GM10248 (cell line): ENCODE measurements at regions not wholly inside any gene's neighbourhood (a gene's known extent, or its start where the extent isn't known, plus 50 kb on each side); places are given as distances from the start of the nearest gene placed in this dataset.

Source experiments
- CTCF ChIA-PET: fragments of 300-600 bp; sonication (Branson Sonifier 250); formaldehyde crosslinking; extraction: SDS; loops from one replicate; lab custom pipeline; 2021; ENCODE audit warnings: antibody characterized with exemption; lab: Yijun Ruan, JAX
- POLR2A ChIA-PET: fragments of 350-650 bp; sonication (Branson Sonifier 250); formaldehyde crosslinking; extraction: SDS; loops from one replicate; lab custom pipeline; 2020; ENCODE audit warnings: antibody characterized with exemption; lab: Yijun Ruan, JAX
- DNase-seq: peaks from one replicate; pipeline ENCODE4 v3.0.0; 2012; ENCODE audit errors: extremely low spot score
- TF ChIP-seq, protein P1 (sequence below): IDR thresholded peaks from 2 replicates; pipeline ENCODE4 v1.5.1; 2012; ENCODE audit warnings: mild to moderate bottlenecking, low read depth; ENCODE audit errors: extremely low read depth, missing control alignments, control extremely low read depth

DNA sequence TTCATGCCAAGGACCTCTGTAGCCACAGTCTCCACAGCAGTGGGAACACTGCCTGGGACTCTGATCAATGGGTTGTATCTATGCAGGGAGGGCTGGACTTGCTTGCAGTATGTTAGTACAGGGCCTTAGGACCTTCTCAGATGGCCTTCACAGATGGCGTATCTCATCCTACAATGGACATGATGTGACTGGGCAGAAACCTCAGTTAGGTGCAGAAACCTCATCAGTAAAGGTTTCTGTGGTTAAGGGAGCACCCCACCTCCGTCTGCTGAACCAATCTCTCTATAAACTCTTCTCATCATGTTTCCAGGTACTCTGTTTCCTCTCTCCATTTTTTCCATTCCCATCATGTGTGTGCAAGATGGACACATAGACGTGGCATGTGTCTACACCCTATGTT is 154.9 kb downstream of the EVX1 start:
- CTCF ChIA-PET: interaction anchor here (1.5 kb wide), 1 partner anchor 13 kb away, joined by 3 read pairs; no protein-coding TSS in a partner anchor

DNA sequence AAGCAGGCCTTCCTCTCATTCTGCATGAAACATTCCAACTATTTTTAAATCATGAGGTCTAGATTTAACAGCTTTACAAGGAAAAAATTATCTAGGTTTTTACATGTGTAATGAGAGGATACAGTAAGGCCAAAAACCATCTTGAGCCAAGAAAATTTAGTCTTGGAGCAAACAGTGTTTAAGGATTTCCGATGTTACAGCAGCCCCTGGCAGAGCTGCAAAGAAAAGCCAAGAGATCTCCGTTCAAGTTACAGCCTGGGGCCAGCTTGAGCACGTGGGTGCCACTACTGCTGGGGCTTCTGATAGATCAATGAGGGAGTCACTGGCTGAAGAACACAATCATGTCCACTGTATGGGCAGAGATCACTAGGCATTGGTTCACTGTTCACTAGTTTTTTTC is 156.2 kb downstream of the EVX1 start:
- TF ChIP-seq, protein P1, sequence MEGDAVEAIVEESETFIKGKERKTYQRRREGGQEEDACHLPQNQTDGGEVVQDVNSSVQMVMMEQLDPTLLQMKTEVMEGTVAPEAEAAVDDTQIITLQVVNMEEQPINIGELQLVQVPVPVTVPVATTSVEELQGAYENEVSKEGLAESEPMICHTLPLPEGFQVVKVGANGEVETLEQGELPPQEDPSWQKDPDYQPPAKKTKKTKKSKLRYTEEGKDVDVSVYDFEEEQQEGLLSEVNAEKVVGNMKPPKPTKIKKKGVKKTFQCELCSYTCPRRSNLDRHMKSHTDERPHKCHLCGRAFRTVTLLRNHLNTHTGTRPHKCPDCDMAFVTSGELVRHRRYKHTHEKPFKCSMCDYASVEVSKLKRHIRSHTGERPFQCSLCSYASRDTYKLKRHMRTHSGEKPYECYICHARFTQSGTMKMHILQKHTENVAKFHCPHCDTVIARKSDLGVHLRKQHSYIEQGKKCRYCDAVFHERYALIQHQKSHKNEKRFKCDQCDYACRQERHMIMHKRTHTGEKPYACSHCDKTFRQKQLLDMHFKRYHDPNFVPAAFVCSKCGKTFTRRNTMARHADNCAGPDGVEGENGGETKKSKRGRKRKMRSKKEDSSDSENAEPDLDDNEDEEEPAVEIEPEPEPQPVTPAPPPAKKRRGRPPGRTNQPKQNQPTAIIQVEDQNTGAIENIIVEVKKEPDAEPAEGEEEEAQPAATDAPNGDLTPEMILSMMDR: no peak
- ChIA-PET CTCF (interaction anchor here (1.5 kb wide), 2 partner anchors 14 to 23 kb away, joined by 3 read pairs; no protein-coding TSS in a partner anchor), POLR2A (no interaction called here)
- DNase-seq: no peak

More for the DNA sequence above, 154.9 kb downstream of the EVX1 start:
- TF ChIP-seq, protein P1: no peak
- no peak for DNase-seq
- POLR2A ChIA-PET: no interaction called here

DNA sequence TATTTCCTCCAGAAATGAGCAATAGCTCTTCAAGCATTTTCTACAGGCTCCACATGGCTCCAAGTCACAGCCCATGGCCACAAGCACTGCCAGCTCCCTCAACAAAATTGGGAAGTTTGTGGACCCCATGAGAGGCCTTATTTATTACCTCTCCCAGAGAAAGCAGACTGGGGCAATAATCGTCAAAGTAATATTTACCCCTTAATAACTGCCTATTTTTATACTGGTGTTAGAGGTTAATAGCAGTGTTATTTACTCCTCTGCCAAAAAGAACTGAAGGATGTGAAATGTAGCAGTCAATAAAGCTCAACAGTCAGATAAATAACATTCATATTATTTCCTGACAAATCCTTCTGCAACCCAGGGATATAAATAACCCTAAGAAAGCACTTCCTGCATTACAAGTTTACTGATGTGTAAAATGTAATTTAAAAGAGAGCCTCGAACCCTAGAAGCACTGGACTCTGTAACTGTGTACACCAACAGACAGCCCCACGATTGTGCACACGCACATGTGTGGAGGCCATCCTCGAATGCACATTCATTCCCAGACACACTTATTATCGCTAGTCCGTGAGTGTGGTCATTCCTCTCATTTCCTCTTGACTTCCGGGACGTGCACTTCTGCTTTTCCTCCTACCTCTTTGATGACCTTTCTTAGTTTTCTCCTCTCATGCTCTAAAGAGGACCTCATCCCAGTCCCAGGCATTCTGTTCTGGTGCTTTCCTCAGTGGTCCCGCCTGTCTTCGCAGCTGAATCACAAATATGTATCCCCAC is 157.4 kb downstream of the EVX1 start:
- CTCF ChIA-PET: interaction anchor here (1.5 kb wide), 1 partner anchor 22 kb away, joined by 3 read pairs; no protein-coding TSS in a partner anchor

DNA sequence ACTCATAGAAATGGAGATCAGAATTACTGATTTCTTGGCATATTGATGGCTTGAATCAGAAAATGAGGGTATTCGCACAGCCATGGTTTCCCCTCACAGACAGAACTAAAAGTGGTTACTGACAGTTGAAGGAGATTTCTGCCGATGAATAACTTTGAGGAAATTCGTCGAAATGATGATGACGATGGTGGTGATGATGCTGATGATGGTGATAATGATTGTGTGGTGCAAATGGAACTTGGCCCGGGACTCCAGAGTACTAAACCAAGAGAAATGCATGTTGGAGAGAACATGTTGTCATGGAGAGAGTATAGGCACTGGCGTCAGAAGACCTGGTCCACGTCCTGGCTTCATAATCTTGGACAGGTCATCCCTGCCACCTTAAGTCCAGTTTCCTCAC is 163.2 kb downstream of the EVX1 start:
- POLR2A ChIA-PET: no interaction called here
- TF ChIP-seq, protein P1: no peak
- DNase-seq: no peak
- CTCF ChIA-PET: no interaction called here

More for the DNA sequence above, 157.4 kb downstream of the EVX1 start:
- TF ChIP-seq, protein P1: no peak
- no peak for DNase-seq
- POLR2A ChIA-PET: no interaction called here

DNA sequence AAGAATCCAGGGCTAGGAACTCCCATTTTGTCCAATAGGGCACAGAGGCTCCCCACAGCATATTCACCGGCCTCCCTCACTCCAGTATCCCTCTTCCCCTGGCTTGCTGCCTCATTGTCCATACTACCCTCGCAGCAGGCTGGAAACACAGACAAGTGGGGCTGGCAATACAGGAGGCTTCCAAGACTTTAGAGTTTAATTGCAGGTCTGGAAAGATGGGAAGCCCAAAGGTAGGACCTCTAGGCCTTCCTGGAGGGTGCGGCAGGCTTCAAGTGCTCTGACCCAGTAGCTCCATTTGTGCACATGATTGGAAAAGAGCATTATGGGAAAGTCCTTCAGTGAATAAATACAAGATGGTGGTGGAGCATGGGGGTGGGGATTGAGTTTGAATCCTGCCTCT is 166.7 kb downstream of the EVX1 start:
- TF ChIP-seq, protein P1: no peak
- ChIA-PET POLR2A (no interaction called here), CTCF (interaction anchor here (0.9 kb wide), 1 partner anchor 8 kb away, joined by 3 read pairs; no protein-coding TSS in a partner anchor)
- DNase-seq: no peak

DNA sequence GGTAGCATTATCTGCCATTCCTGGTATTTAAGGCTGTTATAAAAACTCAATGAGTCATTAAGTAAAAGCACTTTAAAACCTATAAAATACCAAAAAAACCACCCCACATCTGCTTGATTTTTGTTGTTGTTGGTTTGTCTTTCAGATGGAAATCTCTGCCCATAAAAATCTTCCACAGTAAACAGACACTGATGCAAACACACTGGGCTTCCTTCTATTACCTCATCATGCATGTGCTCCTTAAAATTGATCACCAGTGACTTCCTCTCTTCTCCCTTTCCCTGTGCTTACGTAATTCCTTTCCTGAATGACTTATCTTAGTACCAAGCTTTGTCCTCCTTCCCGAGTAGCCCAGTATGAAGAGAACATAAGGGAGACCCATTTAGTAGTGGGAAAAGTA is 167.2 kb downstream of the EVX1 start:
- ChIA-PET CTCF (interaction anchor here (0.9 kb wide), 1 partner anchor 9 kb away, joined by 3 read pairs; no protein-coding TSS in a partner anchor), POLR2A (no interaction called here)
- TF ChIP-seq, protein P1: no peak
- DNase-seq: no peak
